Type B pancreatic cell (in vitro differentiated cells): ENCODE measurements at regions not wholly inside any gene's neighbourhood (a gene's known extent, or its start where the extent isn't known, plus 50 kb on each side); places are given as distances from the start of the nearest gene placed in this dataset.
"Not testable (repeated sequence)": the region's sequence is repeated elsewhere in the genome, so short reads cannot be mapped to it uniquely, and the experiment has no call there.

Experiments
- DNase-seq: peaks from one replicate; pipeline ENCODE4 v3.0.0; 2021; ENCODE audit warnings: mixed read lengths; ENCODE audit not compliant: unreplicated experiment; ENCODE audit errors: extremely low spot score
- H3K27ac Mint-ChIP-seq: 2 replicates; pipeline ENCODE4 v1.8.0; 2021; ENCODE audit warnings: mild to moderate bottlenecking, mixed read lengths
- H3K27me3 Mint-ChIP-seq: 2 replicates; pipeline ENCODE4 v1.8.0; 2021; ENCODE audit warnings: mixed read lengths
- H3K36me3 Mint-ChIP-seq: 2 replicates; pipeline ENCODE4 v1.8.0; 2021; ENCODE audit warnings: mixed read lengths
- H3K4me1 Mint-ChIP-seq: one replicate; pipeline ENCODE4 v1.8.0; 2021; ENCODE audit warnings: mixed read lengths; ENCODE audit not compliant: unreplicated experiment
- H3K4me3 Mint-ChIP-seq: 2 replicates; pipeline ENCODE4 v1.8.0; 2021; ENCODE audit warnings: mild to moderate bottlenecking, mixed read lengths
- H3K9me3 Mint-ChIP-seq: 2 replicates; pipeline ENCODE4 v1.8.0; 2021; ENCODE audit warnings: mixed read lengths
- CTCF ChIP-seq: fragments of 200-600 bp; sonication (generic); conservative IDR thresholded peaks from 2 replicates; pipeline ENCODE4 v1.5.0; 2021; ENCODE audit warnings: antibody characterized with exemption, mild to moderate bottlenecking

GRCh38 chr10:130714742-130715467, 578.7 kb downstream of the GLRX3 start:
- TF ChIP-seq CTCF, result no peak
- no peak for DNase-seq
- no peak overlapping the region for H3K4me3 Mint-ChIP-seq
- no peaks in the 10 kb centered on the region for H3K9me3 Mint-ChIP-seq
- peaks cover 7% of the 10 kb centered on the region for H3K27me3 Mint-ChIP-seq
- H3K27ac Mint-ChIP-seq, result peak overlapping the region; percentile 74
- no peaks in the 10 kb centered on the region for H3K36me3 Mint-ChIP-seq
- H3K4me1 Mint-ChIP-seq, result peaks cover 9% of the 10 kb centered on the region

GRCh38 chr10:130715686-130716670, 579.8 kb downstream of the GLRX3 start:
- Mint-ChIP-seq H3K9me3 (no peaks in the 10 kb centered on the region), H3K27ac (no peak overlapping the region), H3K36me3 (no peaks in the 10 kb centered on the region), H3K27me3 (peaks cover 7% of the 10 kb centered on the region), H3K4me3 (no peak overlapping the region), H3K4me1 (peaks cover 9% of the 10 kb centered on the region)
- no peak for TF ChIP-seq CTCF
- DNase-seq, result no peak

- Mint-ChIP-seq H3K27me3 (peaks cover 7% of the 10 kb centered on the region), H3K4me1 (peaks cover 9% of the 10 kb centered on the region), H3K27ac (no peak overlapping the region), H3K9me3 (no peaks in the 10 kb centered on the region), H3K36me3 (no peaks in the 10 kb centered on the region), H3K4me3 (no peak overlapping the region)
- no peak for TF ChIP-seq CTCF
- no peak for DNase-seq
Observed at GRCh38 chr10:130717083-130717482, 580.9 kb downstream of the GLRX3 start.

GRCh38 chr10:130718744-130719447, 582.7 kb downstream of the GLRX3 start:
- H3K27ac Mint-ChIP-seq, H3K4me1 Mint-ChIP-seq, H3K4me3 Mint-ChIP-seq, H3K9me3 Mint-ChIP-seq, DNase-seq, H3K36me3 Mint-ChIP-seq, H3K27me3 Mint-ChIP-seq: not testable (repeated sequence)

GRCh38 chr10:130719448-130719752, 583.2 kb downstream of the GLRX3 start:
- no peaks in the 10 kb centered on the region for H3K9me3 Mint-ChIP-seq
- H3K27ac Mint-ChIP-seq, result no peak overlapping the region
- H3K4me1 Mint-ChIP-seq, result no peaks in the 10 kb centered on the region
- H3K27me3 Mint-ChIP-seq, result peaks cover 3% of the 10 kb centered on the region
- no peaks in the 10 kb centered on the region for H3K36me3 Mint-ChIP-seq
- H3K4me3 Mint-ChIP-seq, result no peak overlapping the region
- TF ChIP-seq CTCF, result no peak
- no peak for DNase-seq
